Astrocyte of the cerebellum (primary cell): ENCODE measurements at regions not wholly inside any gene's neighbourhood (a gene's known extent, or its start where the extent isn't known, plus 50 kb on each side); places are given as distances from the start of the nearest gene placed in this dataset.

Experiments
- DNase-seq: peaks from one replicate; pipeline ENCODE4 v3.0.0-alpha.2; 2011; ENCODE audit warnings: low read depth
- H3K4me3 ChIP-seq: 2 replicates; pipeline ENCODE4 v1.5.1; 2011; ENCODE audit warnings: mild to moderate bottlenecking, low read depth, low read length, moderate library complexity
- CTCF ChIP-seq: IDR thresholded peaks from 2 replicates; pipeline ENCODE4 v1.5.1; 2012; ENCODE audit warnings: low read length, low read depth, moderate library complexity, mild to moderate bottlenecking; ENCODE audit errors: missing control alignments
- in situ Hi-C: cut with HindIII; loops from 2 replicates; pipeline ENCODE4 v1.10.0; 2017; ENCODE audit warnings: low sequenced_read_pairs

DNA sequence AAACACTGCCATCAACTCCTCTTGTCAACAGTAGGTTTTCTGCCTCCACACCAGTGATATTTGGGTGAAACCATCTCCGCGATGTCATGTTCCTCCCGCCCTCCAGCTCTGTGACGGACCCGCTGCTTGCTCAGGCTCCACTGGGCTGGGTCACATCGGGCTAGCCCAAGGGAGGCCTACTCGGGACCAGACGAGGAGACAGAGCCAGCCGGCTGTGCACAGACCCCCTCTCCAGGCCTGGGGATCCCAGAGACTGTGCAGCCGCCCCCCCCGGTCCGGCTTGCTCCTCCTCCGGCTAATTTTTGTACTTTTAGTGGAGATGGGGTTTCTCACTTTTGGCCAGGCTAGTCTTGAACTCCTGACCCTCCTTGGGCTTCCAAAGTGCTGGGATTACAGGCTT lies 202.4 kb upstream of the PRDM9 start:
- H3K4me3 ChIP-seq = no peak overlapping the region
- no peak for DNase-seq
- in situ Hi-C loops = no loop called here
- no peak for TF ChIP-seq CTCF

DNA sequence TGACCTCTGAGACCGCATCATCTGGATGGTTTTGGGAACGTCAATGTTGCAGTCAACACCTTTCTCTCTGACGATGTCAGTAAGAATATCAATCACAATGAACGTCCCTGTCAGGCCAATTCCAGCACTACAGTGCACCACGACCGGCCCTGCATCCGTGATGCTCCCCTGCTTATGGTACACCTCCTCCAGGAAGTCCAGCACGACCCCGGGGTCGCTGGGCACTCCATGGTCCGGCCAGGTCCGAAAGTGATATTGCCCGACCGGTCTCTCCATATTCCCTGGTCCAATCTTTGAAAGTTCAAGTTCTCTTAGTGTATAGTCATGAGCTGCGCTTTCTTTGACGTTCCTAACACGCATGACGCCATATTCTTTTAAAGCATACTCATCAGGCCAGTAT lies 203.6 kb upstream of the PRDM9 start:
- no peak overlapping the region for H3K4me3 ChIP-seq
- TF ChIP-seq CTCF = no peak
- no peak for DNase-seq
- in situ Hi-C loops = no loop called here

DNA sequence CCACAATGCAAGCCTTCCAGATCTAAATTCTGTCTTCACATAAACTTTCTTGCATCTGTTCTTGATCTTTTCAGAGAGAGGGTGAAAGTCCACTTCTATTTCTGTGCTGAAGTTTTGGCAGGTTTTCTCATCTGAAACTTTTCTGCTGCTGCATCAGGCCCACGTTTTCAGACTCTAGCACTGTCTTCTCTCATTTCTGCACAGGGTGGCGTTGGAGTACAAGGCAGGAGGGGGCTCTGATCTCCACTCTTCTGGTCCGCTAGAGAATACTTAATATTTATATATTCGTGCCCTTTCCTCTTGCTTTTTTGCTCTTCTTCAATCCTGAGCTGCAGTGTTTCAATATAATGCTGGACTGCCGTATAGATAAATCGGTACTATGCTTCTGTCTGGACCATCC lies 204.0 kb upstream of the PRDM9 start:
- in situ Hi-C loops = no loop called here
- no peak overlapping the region for H3K4me3 ChIP-seq
- no peak for TF ChIP-seq CTCF
- no peak for DNase-seq

DNA sequence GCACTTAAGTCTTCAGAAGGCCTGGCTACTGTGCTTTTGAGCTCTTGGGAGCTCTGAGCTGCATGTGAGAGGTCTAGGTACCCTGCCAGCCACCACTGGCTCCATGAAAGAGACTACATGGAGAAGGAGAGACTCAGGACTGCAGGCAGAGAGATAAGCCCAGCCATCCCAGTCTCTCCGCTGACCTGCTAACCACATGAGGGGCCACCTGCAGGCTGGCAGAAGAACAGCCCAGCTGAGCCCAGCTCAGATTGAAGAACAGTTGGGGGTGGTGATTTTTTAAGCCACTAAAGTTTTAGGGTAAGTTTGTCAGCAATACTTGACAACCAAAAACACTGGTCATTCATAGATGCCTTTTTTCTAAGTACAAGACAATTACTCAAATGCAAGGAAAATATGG lies 205.0 kb upstream of the PRDM9 start:
- DNase-seq = no peak
- TF ChIP-seq CTCF = no peak
- H3K4me3 ChIP-seq = no peak overlapping the region
- in situ Hi-C loops = no loop called here

GRCh38 chr5:23289162-23289561 lies 218.2 kb upstream of the PRDM9 start:
- TF ChIP-seq CTCF = no peak
- in situ Hi-C loops = no loop called here
- no peak for DNase-seq
- no peak overlapping the region for H3K4me3 ChIP-seq

DNA sequence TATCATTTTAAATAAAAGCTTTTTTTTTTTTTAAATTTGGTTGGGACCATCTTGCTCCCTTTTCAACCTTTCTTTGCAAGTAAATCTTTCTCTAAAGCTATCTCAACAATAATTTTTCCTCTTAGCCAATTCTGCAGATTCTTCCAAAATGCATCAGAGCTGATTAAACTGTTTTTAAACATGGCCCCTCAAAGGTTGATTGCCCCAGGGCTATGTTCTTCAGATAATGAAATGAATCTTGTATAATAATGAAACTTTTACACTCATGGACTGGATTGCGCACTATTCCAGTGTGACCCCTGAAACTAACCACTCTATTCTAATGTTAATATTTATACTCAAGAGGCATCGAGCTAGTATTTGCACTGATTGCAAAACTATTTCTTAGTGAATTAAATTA lies 222.8 kb upstream of the PRDM9 start:
- no peak for TF ChIP-seq CTCF
- no peak for DNase-seq

GRCh38 chr5:23274171-23274570 lies 233.2 kb upstream of the PRDM9 start:
- in situ Hi-C loops = no loop called here
- no peak overlapping the region for H3K4me3 ChIP-seq
- no peak for DNase-seq
- TF ChIP-seq CTCF = no peak

More for the DNA sequence above, 222.8 kb upstream of the PRDM9 start:
- no peak overlapping the region for H3K4me3 ChIP-seq
- in situ Hi-C loops = no loop called here
